ENCODE measurements at regions not wholly inside any gene's neighbourhood (a gene's known extent, or its start where the extent isn't known, plus 50 kb on each side); places are given as distances from the start of the nearest gene placed in this dataset.

DNA sequence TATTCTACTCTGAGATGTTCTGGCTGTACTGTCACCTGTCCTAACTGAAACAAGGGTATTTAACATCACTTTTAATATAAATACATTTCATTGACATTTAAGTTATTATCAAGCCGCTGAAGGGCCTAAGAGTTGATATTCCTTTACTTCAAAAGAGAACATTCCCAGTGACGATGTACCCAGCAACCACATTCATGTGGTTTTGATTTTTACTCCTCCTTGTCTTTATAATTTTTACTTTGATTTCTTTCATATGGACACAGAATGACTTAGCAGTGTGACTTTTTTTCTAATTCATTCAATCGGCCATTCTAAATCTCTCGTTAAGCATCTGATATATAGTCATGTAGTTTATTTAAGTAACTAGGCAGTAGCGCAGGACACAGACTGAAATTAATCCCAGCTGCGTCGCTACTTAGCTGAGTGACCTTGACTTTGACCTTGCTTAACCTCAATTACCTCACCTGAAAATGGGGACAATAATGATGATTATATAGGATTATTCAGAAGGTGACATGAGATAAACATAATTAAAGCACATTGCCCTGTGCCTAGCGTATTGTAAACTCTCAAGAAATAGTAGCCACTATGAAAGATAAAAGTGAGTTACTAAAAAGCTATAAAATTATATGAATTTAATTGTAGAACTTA, 476.6 kb downstream of the SETD4 start:
- ChIA-PET CTCF (interaction anchor here (1.1 kb wide), 1 partner anchor 255 kb away, joined by 3 read pairs; no protein-coding TSS in a partner anchor), POLR2A (no interaction called here)

DNA sequence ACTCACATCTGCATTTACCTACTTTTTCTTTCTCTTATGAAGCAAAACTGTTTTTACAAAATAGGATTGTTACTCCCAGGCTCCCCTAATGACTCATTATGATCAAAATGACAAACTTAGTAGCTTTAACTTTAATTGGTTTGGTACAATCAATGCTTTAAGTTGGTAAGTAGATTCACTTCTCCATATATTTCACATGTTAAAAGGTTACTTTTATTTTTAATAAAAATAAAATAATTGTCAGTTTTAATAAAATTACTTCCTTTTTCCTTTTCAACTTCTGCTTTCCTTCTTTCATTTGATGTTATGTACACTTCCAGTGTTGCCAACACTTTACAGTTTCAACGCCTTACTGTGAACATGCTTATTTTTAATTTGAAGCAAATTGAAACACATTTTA, 477.6 kb downstream of the SETD4 start:
- Histone ChIP-seq H3F3A (replicated peaks; ENCODE audit: insufficient read depth) (peaks cover 8% of the 10 kb centered on the region), H3K27me3 (ENCODE audit: insufficient read depth) (no peaks in the 10 kb centered on the region), H3K79me2 (ENCODE audit: insufficient read depth) (no peaks in the 10 kb centered on the region), H2AFZ (ENCODE audit: low read depth) (no peak overlapping the region), H3K9ac (no peak overlapping the region), H4K20me1 (ENCODE audit: insufficient read depth) (no peaks in the 10 kb centered on the region), H3K27ac (ENCODE audit: low read depth in 2 of 2, low read length in 1 of 2) (no peak overlapping the region), H3K4me2 (no peak overlapping the region), H3K4me3 (ENCODE audit: low read depth in 2 of 2, low read length in 1 of 2) (no peak overlapping the region), H3K36me3 (replicated peaks in 1 of 2; ENCODE audit: control insufficient read depth in 1 of 2, insufficient read depth in 2 of 2, low read length in 1 of 2) (no peaks in the 10 kb centered on the region), H3K9me3 (no peaks in the 10 kb centered on the region), H3K4me1 (ENCODE audit: control insufficient read depth in 1 of 2, insufficient read depth in 2 of 2, low read depth in 1 of 2, low read length in 1 of 2) (peaks cover 0 to 15% of the 10 kb centered on the region in 2 experiments; a peak in 1 of 4 replicates), H3K9me2 (no peaks in the 10 kb centered on the region)
- no peak for DNase-seq
- ChIA-PET POLR2A (no interaction called here), CTCF (no interaction called here)
- 55% methylated on average over 1 of the region's 1 CpG for WGBS (ENCODE audit: low lambda C conversion rate)
- TF ChIP-seq CHD2 (IDR thresholded peaks at IDR 0.05; ENCODE audit: low read length, partially characterized antibody) (no peak), EP300 (IDR thresholded peaks at IDR 0.05; ENCODE audit: borderline replicate concordance in 1 of 2, low read depth in 1 of 2, low read length in 1 of 2) (no peak), MXI1 (IDR thresholded peaks at IDR 0.05; ENCODE audit: low read depth, low read length) (no peak), RCOR1 (IDR thresholded peaks at IDR 0.05; ENCODE audit: low read length) (no peak), TCF12 (IDR thresholded peaks at IDR 0.05) (no peak), MEF2A (IDR thresholded peaks at IDR 0.05; ENCODE audit: borderline replicate concordance, low read depth) (no peak), FOXJ3 (CRISPR knock-in tag; IDR thresholded peaks at IDR 0.05) (no peak), ELF1 (IDR thresholded peaks at IDR 0.05) (no peak), GATA2 (CRISPR knock-in tag; IDR thresholded peaks at IDR 0.05) (no peak)
- TF ChIP-seq, protein P1, sequence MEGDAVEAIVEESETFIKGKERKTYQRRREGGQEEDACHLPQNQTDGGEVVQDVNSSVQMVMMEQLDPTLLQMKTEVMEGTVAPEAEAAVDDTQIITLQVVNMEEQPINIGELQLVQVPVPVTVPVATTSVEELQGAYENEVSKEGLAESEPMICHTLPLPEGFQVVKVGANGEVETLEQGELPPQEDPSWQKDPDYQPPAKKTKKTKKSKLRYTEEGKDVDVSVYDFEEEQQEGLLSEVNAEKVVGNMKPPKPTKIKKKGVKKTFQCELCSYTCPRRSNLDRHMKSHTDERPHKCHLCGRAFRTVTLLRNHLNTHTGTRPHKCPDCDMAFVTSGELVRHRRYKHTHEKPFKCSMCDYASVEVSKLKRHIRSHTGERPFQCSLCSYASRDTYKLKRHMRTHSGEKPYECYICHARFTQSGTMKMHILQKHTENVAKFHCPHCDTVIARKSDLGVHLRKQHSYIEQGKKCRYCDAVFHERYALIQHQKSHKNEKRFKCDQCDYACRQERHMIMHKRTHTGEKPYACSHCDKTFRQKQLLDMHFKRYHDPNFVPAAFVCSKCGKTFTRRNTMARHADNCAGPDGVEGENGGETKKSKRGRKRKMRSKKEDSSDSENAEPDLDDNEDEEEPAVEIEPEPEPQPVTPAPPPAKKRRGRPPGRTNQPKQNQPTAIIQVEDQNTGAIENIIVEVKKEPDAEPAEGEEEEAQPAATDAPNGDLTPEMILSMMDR (IDR thresholded peaks at IDR 0.05) = no peak
- TF ChIP-seq, protein P2, sequence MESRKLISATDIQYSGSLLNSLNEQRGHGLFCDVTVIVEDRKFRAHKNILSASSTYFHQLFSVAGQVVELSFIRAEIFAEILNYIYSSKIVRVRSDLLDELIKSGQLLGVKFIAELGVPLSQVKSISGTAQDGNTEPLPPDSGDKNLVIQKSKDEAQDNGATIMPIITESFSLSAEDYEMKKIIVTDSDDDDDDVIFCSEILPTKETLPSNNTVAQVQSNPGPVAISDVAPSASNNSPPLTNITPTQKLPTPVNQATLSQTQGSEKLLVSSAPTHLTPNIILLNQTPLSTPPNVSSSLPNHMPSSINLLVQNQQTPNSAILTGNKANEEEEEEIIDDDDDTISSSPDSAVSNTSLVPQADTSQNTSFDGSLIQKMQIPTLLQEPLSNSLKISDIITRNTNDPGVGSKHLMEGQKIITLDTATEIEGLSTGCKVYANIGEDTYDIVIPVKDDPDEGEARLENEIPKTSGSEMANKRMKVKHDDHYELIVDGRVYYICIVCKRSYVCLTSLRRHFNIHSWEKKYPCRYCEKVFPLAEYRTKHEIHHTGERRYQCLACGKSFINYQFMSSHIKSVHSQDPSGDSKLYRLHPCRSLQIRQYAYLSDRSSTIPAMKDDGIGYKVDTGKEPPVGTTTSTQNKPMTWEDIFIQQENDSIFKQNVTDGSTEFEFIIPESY (IDR thresholded peaks at IDR 0.05; ENCODE audit: borderline replicate concordance, low read depth) = no peak
- TF ChIP-seq, protein P3, sequence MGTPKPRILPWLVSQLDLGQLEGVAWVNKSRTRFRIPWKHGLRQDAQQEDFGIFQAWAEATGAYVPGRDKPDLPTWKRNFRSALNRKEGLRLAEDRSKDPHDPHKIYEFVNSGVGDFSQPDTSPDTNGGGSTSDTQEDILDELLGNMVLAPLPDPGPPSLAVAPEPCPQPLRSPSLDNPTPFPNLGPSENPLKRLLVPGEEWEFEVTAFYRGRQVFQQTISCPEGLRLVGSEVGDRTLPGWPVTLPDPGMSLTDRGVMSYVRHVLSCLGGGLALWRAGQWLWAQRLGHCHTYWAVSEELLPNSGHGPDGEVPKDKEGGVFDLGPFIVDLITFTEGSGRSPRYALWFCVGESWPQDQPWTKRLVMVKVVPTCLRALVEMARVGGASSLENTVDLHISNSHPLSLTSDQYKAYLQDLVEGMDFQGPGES (IDR thresholded peaks at IDR 0.05; ENCODE audit: low read depth, low read length) = no peak

More for the DNA sequence above, 476.6 kb downstream of the SETD4 start:
- TF ChIP-seq ELF1 (IDR thresholded peaks at IDR 0.05) (no peak), FOXJ3 (CRISPR knock-in tag; IDR thresholded peaks at IDR 0.05) (no peak), SMC3 (IDR thresholded peaks at IDR 0.05; ENCODE audit: low read depth, low read length) (no peak), EZH2phosphoT487 (IDR thresholded peaks at IDR 0.05; ENCODE audit: borderline replicate concordance, low read depth) (no peak), RFX5 (IDR thresholded peaks at IDR 0.05; ENCODE audit: low read length) (no peak), FOXM1 (IDR thresholded peaks at IDR 0.05; ENCODE audit: low read depth) (no peak), RXRA (IDR thresholded peaks at IDR 0.05; ENCODE audit: borderline replicate concordance, low read depth) (no peak), GABPA (IDR thresholded peaks at IDR 0.05; ENCODE audit: low read depth) (no peak), TCF12 (IDR thresholded peaks at IDR 0.05) (no peak), FOSL2 (IDR thresholded peaks at IDR 0.05; ENCODE audit: borderline replicate concordance, low read depth) (no peak), GATA2 (CRISPR knock-in tag; IDR thresholded peaks at IDR 0.05) (no peak), YY1 (IDR thresholded peaks at IDR 0.05; ENCODE audit: low read depth) (no peak), NRF1 (IDR thresholded peaks at IDR 0.05; ENCODE audit: low read depth, low read length) (no peak)
- TF ChIP-seq, protein P4, sequence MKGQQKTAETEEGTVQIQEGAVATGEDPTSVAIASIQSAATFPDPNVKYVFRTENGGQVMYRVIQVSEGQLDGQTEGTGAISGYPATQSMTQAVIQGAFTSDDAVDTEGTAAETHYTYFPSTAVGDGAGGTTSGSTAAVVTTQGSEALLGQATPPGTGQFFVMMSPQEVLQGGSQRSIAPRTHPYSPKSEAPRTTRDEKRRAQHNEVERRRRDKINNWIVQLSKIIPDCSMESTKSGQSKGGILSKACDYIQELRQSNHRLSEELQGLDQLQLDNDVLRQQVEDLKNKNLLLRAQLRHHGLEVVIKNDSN (IDR thresholded peaks at IDR 0.05; ENCODE audit: borderline replicate concordance, low read depth) = no peak
- TF ChIP-seq, protein P1 (IDR thresholded peaks at IDR 0.05) = no peak
- Histone ChIP-seq H4K20me1 (ENCODE audit: insufficient read depth) (no peaks in the 10 kb centered on the region), H3K4me1 (ENCODE audit: control insufficient read depth in 1 of 2, insufficient read depth in 2 of 2, low read depth in 1 of 2, low read length in 1 of 2) (peaks cover 0 to 15% of the 10 kb centered on the region in 2 experiments; a peak in 1 of 4 replicates), H3K4me3 (ENCODE audit: low read depth in 2 of 2, low read length in 1 of 2) (no peak overlapping the region), H3K4me2 (no peak overlapping the region), H3K79me2 (ENCODE audit: insufficient read depth) (no peaks in the 10 kb centered on the region), H3K9ac (no peak overlapping the region), H3K27me3 (ENCODE audit: insufficient read depth) (no peaks in the 10 kb centered on the region), H3K27ac (ENCODE audit: low read depth in 2 of 2, low read length in 1 of 2) (no peak overlapping the region), H3F3A (replicated peaks; ENCODE audit: insufficient read depth) (peaks cover 8% of the 10 kb centered on the region), H3K36me3 (replicated peaks in 1 of 2; ENCODE audit: control insufficient read depth in 1 of 2, insufficient read depth in 2 of 2, low read length in 1 of 2) (no peaks in the 10 kb centered on the region), H2AFZ (ENCODE audit: low read depth) (no peak overlapping the region), H3K9me2 (no peaks in the 10 kb centered on the region), H3K9me3 (no peaks in the 10 kb centered on the region)
- WGBS (ENCODE audit: low lambda C conversion rate) = 32% methylated on average over 8 of the region's 8 CpGs
- no peak for DNase-seq

Data from SK-N-SH (cell line).